HUES6 (cell line): ENCODE measurements at regions not wholly inside any gene's neighbourhood (a gene's known extent, or its start where the extent isn't known, plus 50 kb on each side); places are given as distances from the start of the nearest gene placed in this dataset.

Experiments
- H3K27ac ChIP-seq: 2 replicates; pipeline ENCODE4 v1.7.0; 2013; ENCODE audit warnings: low read depth, mild to moderate bottlenecking, low read length, inconsistent platforms
- H3K27me3 ChIP-seq: 2 replicates; pipeline ENCODE4 v1.6.1; 2013; ENCODE audit warnings: low read length; ENCODE audit not compliant: control insufficient read depth, insufficient read depth
- H3K36me3 ChIP-seq: 2 replicates; pipeline ENCODE4 v1.6.1; 2013; ENCODE audit warnings: low read length; ENCODE audit not compliant: control insufficient read depth, insufficient read depth
- H3K4me1 ChIP-seq: 2 replicates; pipeline ENCODE4 v1.6.1; 2013; ENCODE audit warnings: low read length; ENCODE audit not compliant: control insufficient read depth, insufficient read depth
- H3K4me3 ChIP-seq: 2 replicates; pipeline ENCODE4 v1.5.1; 2013; ENCODE audit warnings: low read depth, low read length
- H3K9ac ChIP-seq: one replicate; pipeline ENCODE4 v1.6.1; 2013; ENCODE audit warnings: mild to moderate bottlenecking, low read length
- H3K9me3 ChIP-seq: 2 replicates; pipeline ENCODE4 v1.6.1; 2013; ENCODE audit warnings: low read depth, low read length; ENCODE audit not compliant: control insufficient read depth, insufficient read depth

DNA sequence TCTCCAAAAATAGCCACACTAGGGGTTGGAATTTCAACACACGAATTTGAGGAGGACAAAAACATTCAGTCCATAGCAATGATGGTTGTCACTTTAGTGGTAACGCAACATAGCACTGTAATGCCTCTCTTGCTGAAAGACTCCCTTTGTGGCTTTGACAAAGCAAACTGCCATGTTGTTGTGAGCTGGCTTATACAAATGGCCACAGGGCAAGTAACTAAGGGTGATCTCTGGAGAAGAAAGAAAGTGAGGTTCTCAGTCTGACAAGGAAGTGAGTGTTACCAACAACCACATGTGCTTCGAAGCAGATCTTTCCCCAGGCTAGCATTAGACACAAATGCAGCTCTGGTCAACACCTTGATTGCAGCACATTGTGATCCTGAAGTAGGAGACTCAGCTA, 79.1 kb upstream of the PCDH17 start:
- Histone ChIP-seq H3K9ac (no peak overlapping the region), H3K9me3 (no peaks in the 10 kb centered on the region), H3K4me3 (no peak overlapping the region), H3K36me3 (no peaks in the 10 kb centered on the region), H3K4me1 (no peaks in the 10 kb centered on the region), H3K27me3 (no peaks in the 10 kb centered on the region), H3K27ac (no peak overlapping the region)

DNA sequence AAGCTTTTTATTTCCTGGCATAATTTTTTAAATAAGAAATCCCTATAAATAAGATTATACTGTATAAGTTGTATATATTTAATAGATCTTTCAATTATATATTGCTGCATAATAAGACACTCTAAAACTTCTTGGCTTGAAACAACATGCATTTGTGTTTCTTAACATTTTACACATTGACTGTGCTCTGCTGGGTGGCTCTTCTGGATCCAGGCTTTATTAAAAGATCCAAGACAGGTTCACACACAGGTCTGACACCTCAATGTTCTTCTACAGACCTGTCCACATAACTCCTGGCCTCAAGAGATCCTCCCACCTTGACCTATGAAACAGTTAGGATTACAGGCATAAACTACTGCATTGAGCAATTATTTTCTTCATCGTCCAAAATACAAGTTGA, 77.6 kb upstream of the PCDH17 start:
- H3K4me1 ChIP-seq = no peaks in the 10 kb centered on the region
- H3K9me3 ChIP-seq = no peaks in the 10 kb centered on the region
- H3K4me3 ChIP-seq = no peak overlapping the region
- H3K27me3 ChIP-seq = no peaks in the 10 kb centered on the region
- no peak overlapping the region for H3K27ac ChIP-seq
- no peaks in the 10 kb centered on the region for H3K36me3 ChIP-seq
- no peak overlapping the region for H3K9ac ChIP-seq

GRCh38 chr13:57558051-57558467, 73.5 kb upstream of the PCDH17 start:
- no peaks in the 10 kb centered on the region for H3K36me3 ChIP-seq
- H3K4me3 ChIP-seq = no peak overlapping the region
- no peaks in the 10 kb centered on the region for H3K27me3 ChIP-seq
- no peaks in the 10 kb centered on the region for H3K4me1 ChIP-seq
- no peaks in the 10 kb centered on the region for H3K9me3 ChIP-seq
- no peak overlapping the region for H3K27ac ChIP-seq
- no peak overlapping the region for H3K9ac ChIP-seq

GRCh38 chr13:57568865-57569264, 62.7 kb upstream of the PCDH17 start:
- no peak overlapping the region for H3K27ac ChIP-seq
- H3K4me1 ChIP-seq = no peaks in the 10 kb centered on the region

GRCh38 chr13:57569986-57570385, 61.6 kb upstream of the PCDH17 start:
- Histone ChIP-seq H3K4me3 (no peak overlapping the region), H3K27me3 (no peaks in the 10 kb centered on the region), H3K36me3 (no peaks in the 10 kb centered on the region), H3K9ac (no peak overlapping the region), H3K9me3 (no peaks in the 10 kb centered on the region), H3K4me1 (no peaks in the 10 kb centered on the region), H3K27ac (no peak overlapping the region)

More at GRCh38 chr13:57568865-57569264, 62.7 kb upstream of the PCDH17 start:
- H3K27me3 ChIP-seq = no peaks in the 10 kb centered on the region
- no peaks in the 10 kb centered on the region for H3K36me3 ChIP-seq
- no peaks in the 10 kb centered on the region for H3K9me3 ChIP-seq
- no peak overlapping the region for H3K4me3 ChIP-seq
- H3K9ac ChIP-seq = no peak overlapping the region
